HG03575 (cell line): ENCODE measurements at regions not wholly inside any gene's neighbourhood (a gene's known extent, or its start where the extent isn't known, plus 50 kb on each side); places are given as distances from the start of the nearest gene placed in this dataset.

Source experiments
- ATAC-seq: cut with Tn5 transposase; IDR thresholded peaks from one replicate; pipeline ENCODE4 v1.9.1; 2021; ENCODE audit not compliant: unreplicated experiment, insufficient number of reproducible peaks, low FRiP score; ENCODE audit errors: extremely low read depth

- ATAC-seq, result no peak
Observed at GRCh38 chr5:35337340-35338156, 107.3 kb upstream of the PRLR start.

DNA sequence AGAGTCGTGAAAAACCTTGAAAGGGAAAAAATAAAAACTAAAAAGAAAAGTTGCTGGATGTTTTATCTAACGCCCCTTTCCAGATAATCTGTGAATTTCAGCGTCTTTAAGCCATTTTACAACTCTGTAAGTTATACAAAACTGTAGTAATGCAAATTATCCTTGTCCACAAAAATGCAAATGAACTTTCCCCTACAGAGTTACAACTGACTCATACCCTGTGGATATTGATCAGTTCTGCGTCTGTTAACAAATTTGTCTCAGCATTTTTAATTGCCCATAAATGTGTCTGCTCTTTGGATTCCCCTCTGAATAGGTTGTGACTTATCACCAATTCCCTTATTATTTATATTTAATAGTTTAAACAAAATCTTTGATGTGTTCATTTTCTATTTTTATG lies 105.9 kb upstream of the PRLR start:
- ATAC-seq, result no peak

GRCh38 chr5:35335752-35336151 lies 105.5 kb upstream of the PRLR start:
- ATAC-seq, result no peak

DNA sequence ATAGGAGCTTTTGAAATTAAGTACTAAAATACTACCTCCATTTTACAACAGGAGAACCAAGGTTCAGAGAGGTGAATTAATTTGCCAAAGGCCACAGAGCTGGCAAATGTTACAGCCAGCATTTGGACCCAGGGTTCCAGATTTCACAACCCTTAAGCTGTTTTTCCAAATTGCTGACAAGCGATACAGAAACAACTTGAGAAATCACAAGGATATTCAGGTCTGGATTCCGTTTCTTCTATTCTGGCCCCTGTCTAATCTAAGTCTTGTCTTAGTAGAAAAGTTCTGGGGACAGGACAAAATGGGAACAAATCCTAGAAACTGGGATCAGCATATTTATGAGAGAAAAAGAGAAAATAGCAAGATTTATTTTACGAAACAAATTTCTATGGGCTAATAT lies 103.1 kb upstream of the PRLR start:
- ATAC-seq, result no peak

DNA sequence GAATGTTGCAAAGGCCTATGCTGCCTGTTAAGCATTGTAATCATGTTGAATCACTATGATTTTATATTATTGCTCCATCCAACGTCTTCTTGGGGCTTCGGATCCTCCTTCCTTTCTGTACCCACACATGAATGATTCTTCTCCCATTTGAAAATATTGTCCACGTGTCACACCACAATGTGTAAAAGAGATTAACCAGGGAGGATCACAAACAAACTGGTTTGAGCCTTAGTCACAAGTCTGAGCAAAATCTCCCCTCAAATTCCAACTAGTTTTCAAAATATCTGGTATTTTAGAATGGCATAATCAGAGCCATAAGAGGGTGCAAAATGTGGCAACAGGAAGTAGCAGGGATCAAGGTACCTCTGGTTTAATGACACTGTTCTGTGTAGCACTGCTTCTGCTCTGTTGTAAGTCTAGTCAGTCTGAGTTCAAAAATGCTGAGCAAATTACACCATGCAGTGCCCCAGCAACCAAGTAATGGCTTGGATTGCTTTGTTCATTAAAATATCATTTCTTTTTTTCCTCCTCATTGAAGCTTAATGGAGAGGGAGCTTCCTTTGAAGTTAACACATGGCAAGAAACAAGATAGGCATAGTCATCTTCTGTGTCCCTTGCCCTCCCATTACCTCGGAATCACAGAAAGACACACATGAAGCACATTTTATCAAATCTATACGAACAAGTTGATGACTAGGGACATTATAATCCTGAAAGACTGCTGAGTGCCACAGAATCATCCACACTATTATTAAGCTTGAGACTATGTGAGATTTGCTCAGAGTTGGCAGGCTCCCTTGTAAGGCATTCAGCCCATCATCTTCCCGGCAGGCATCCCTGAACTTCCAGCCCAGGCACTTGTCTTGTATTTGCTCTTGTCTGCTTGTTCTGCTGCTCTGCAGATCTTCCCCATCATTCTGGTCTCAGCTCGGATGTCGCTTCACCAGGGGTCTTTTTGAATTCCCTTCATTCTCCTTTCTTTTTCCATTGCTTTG lies 102.0 kb upstream of the PRLR start:
- no peak for ATAC-seq

GRCh38 chr5:35325836-35326235 lies 95.5 kb upstream of the PRLR start:
- no peak for ATAC-seq

DNA sequence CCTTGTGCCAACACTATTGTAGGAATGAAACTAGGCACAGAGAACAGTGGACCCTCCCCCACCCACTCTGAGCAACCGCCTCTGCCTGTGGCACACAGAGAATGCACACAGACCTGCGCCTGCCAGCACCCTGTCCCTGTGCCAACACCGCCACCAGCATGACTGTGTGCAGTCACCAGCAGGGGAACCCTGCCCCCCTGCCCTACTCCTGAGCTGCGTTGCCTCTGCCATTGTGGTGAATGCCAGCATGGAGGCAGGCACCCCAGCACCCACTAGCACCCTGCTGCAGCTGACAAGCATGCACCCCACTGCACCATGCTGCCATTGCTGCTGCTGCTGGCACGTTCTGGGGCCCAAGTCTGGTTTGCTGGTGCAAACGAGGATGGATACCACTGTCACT lies 94.4 kb upstream of the PRLR start:
- no peak for ATAC-seq

DNA sequence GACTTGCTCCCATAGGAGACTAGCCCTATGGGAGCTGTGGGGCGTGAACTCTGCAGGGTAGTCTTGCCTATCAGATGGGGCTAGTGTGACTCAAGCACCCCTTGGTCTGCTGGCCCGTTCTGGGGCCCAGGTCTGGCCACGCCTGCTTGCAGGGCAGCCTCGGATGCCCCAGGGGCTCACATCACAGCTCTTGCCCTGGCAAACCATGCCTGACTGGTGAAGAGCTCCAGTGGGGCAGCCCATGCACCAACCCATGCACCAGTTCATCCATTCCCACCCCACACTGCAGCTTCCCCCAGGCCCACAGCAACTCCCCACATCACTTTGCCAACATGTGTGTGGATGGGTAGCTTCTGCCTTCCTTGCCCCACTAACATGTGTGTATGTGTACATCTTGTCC lies 93.9 kb upstream of the PRLR start:
- ATAC-seq, result no peak

- ATAC-seq, result no peak
Observed at GRCh38 chr5:35320029-35320428, 89.7 kb upstream of the PRLR start.

- ATAC-seq, result peak; percentile 99
Observed at GRCh38 chr5:35319333-35320002, 89.2 kb upstream of the PRLR start.

GRCh38 chr5:35317586-35317985 lies 87.3 kb upstream of the PRLR start:
- no peak for ATAC-seq

DNA sequence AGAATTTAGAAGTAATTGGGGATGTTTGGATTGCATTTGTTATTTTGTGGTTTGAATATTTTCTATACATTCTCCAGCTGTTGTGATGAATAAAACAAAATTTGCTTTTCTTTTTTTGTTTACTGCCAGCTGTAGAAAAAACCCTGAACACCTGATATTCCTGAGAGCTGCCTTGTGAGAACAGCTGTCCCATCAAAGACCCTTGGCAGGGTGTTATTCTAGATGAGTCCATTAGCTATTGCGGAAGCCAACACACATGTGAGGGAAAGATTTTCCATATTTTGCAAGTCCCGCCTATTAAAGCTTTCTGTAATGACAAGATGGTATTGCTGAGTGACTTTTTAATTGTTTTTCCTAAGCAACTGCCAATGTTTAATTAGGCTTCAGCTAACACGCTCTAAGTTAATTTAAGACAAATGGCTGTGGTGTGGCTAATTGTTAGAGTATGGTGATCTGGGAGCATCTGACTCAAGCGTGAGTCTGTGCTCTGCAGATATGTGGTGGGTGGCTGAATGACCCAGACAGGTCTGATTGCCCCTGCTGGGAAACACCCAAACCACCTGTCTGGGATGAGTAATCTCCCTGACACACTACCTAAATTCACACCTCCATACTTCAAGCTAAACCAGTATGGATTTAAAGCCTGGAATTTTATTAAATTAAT lies 86.5 kb upstream of the PRLR start:
- no peak for ATAC-seq

GRCh38 chr5:35313291-35313690 lies 83.0 kb upstream of the PRLR start:
- no peak for ATAC-seq

GRCh38 chr5:35312267-35312666 lies 82.0 kb upstream of the PRLR start:
- ATAC-seq, result no peak

DNA sequence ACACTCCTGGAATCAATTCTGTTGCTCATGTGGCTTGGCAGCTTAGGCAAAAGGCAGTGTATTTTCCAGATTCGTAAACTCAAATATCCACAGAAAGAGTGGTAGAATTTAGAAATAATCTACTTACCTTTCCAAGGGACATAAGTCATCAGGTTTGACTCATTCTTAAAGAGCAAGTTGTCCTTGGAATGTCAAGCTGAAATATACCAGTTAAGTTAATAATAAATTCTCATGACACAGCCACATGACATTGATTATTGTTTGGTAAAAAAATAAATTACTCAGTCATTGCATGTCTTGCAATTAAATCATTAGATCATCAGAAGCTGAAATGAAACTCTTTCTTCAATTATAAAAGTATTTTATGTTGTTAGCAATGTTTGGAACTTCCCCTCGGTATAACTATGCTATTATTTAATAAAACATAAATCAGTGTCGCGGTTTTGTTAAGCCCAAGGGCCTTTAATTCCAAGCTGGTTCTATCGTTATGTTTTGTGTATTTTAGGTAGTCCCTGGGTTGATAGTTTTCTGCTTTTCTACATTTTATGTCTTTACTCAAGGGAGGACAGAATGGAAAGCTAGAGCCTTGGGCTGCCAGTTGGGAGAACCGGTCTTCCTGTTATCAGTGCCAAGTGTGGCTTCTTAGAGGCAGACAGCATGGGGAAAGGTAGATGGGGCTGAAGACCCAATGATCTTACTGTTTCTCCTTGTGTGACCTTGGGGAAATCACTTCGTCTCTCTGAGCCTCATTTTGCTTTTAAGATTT lies 79.3 kb upstream of the PRLR start:
- ATAC-seq, result no peak

- ATAC-seq, result no peak
Observed at GRCh38 chr5:35308421-35308820, 78.1 kb upstream of the PRLR start.

DNA sequence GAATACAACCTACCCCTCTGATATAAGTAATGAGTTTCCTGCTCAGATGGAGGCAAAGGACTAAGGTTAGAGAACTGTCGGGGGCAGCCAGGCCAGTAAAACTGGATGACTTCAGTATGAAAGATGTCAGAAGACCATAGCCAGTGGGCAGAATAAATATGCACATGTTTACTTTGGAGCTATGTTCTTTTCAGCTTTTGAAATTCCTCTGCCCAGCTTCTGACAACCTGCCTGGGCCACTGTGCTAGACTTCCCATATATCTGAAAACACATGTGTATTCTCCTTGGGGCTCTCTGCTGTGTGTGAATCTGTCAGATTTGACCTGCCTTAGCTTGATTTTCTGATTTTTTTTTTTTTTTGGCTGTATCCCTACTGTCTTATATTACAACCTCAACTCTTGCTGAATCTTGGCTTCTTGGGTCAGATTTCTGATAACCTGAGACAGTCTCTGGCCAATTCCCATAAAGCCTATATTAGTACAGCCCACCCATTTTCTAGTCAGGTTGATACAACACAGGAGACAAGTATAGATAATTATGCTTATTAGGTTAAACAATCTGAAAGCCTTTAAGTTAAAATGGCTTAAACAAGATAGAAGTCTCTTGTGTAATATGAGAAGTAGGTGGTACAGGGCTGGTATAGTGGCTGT lies 76.6 kb upstream of the PRLR start:
- no peak for ATAC-seq
